Left lobe of liver (tissue), 2 donors: ENCODE measurements at regions not wholly inside any gene's neighbourhood (a gene's known extent, or its start where the extent isn't known, plus 50 kb on each side); places are given as distances from the start of the nearest gene placed in this dataset.

Source experiments
- ATAC-seq: fragments of 200-7000 bp; cut with Tn5 transposase; one replicate; pipeline ENCODE4 v1.9.1; 2020; ENCODE audit warnings: mild to moderate bottlenecking, moderate library complexity
- DNase-seq: peaks from one replicate; pipeline ENCODE4 v3.0.0-alpha.2; 2020; ENCODE audit warnings: low spot score
- donor health status: DM: no; HTN: no; CAD: no; lungs with moderate emphysema.
- donor health status: DM: no; HTN: yes; CAD: no.

- ATAC-seq (no peak), DNase-seq (no peak)
Measured at GRCh38 chrX:20637351-20637750, 370.6 kb upstream of the RPS6KA3 start.

GRCh38 chrX:20633451-20633850, 366.7 kb upstream of the RPS6KA3 start:
- DNase-seq (no peak), ATAC-seq (no peak)

GRCh38 chrX:20623448-20623847, 356.7 kb upstream of the RPS6KA3 start:
- DNase-seq (no peak), ATAC-seq (no peak)

- ATAC-seq: no peak
- no peak for DNase-seq
Measured at GRCh38 chrX:20620306-20620705, 353.6 kb upstream of the RPS6KA3 start.

GRCh38 chrX:20609916-20610415, 343.3 kb upstream of the RPS6KA3 start:
- ATAC-seq: no peak
- DNase-seq: no peak

- ATAC-seq (no peak), DNase-seq (no peak)
Measured at GRCh38 chrX:20606831-20607230, 340.1 kb upstream of the RPS6KA3 start.

GRCh38 chrX:20596856-20597255, 330.1 kb upstream of the RPS6KA3 start:
- no peak for ATAC-seq
- no peak for DNase-seq

- DNase-seq: no peak
- no peak for ATAC-seq
Measured at GRCh38 chrX:20595928-20596575, 329.3 kb upstream of the RPS6KA3 start.

GRCh38 chrX:20594985-20595384, 328.3 kb upstream of the RPS6KA3 start:
- DNase-seq: no peak
- no peak for ATAC-seq

GRCh38 chrX:20593836-20594235, 327.1 kb upstream of the RPS6KA3 start:
- ATAC-seq: no peak
- DNase-seq: no peak

GRCh38 chrX:20593402-20593801, 326.7 kb upstream of the RPS6KA3 start:
- ATAC-seq (peak; percentile 64), DNase-seq (no peak)

- ATAC-seq (peak; percentile 96), DNase-seq (peak; percentile 44)
Measured at GRCh38 chrX:20591246-20591645, 324.5 kb upstream of the RPS6KA3 start.

GRCh38 chrX:20585782-20586181, 319.1 kb upstream of the RPS6KA3 start:
- DNase-seq: no peak
- ATAC-seq: no peak

- no peak for DNase-seq
- ATAC-seq: no peak
Measured at GRCh38 chrX:20571611-20572010, 304.9 kb upstream of the RPS6KA3 start.

- DNase-seq: no peak
- ATAC-seq: no peak
Measured at GRCh38 chrX:20567108-20567507, 300.4 kb upstream of the RPS6KA3 start.

GRCh38 chrX:20547611-20548051, 280.9 kb upstream of the RPS6KA3 start:
- peak; percentile 76 for DNase-seq
- ATAC-seq: peak; percentile 92

- ATAC-seq (no peak), DNase-seq (no peak)
Measured at GRCh38 chrX:20545538-20545937, 278.8 kb upstream of the RPS6KA3 start.

- DNase-seq (no peak), ATAC-seq (no peak)
Measured at GRCh38 chrX:20542072-20542471, 275.4 kb upstream of the RPS6KA3 start.

GRCh38 chrX:20538974-20539373, 272.3 kb upstream of the RPS6KA3 start:
- ATAC-seq (no peak), DNase-seq (no peak)

GRCh38 chrX:20531667-20532066, 265.0 kb upstream of the RPS6KA3 start:
- DNase-seq (no peak), ATAC-seq (no peak)

- ATAC-seq (peak; percentile 85), DNase-seq (peak; percentile 47)
Measured at GRCh38 chrX:20530406-20530921, 263.8 kb upstream of the RPS6KA3 start.

- no peak for ATAC-seq
- DNase-seq: no peak
Measured at GRCh38 chrX:20529711-20530110, 263.0 kb upstream of the RPS6KA3 start.

- ATAC-seq: no peak
- DNase-seq: no peak
Measured at GRCh38 chrX:20529301-20529700, 262.6 kb upstream of the RPS6KA3 start.
